ENCODE measurements at regions not wholly inside any gene's neighbourhood (a gene's known extent, or its start where the extent isn't known, plus 50 kb on each side); places are given as distances from the start of the nearest gene placed in this dataset.

- no peak for TF ChIP-seq CTCF (conservative IDR thresholded peaks at IDR 0.05)
- peak overlapping the region; percentile 70 for H3K27ac ChIP-seq
Observed at GRCh38 chrX:39731735-39732134, 366.0 kb downstream of the BCOR start.

- no peak for TF ChIP-seq CTCF (conservative IDR thresholded peaks at IDR 0.05)
- peak overlapping the region; percentile 70 for H3K27ac ChIP-seq
Observed at GRCh38 chrX:39733745-39734144, 364.0 kb downstream of the BCOR start.

- H3K27ac ChIP-seq = peak overlapping the region; percentile 70
- TF ChIP-seq CTCF (conservative IDR thresholded peaks at IDR 0.05) = no peak
Observed at GRCh38 chrX:39734174-39734776, 363.5 kb downstream of the BCOR start.

- no peak for TF ChIP-seq CTCF (conservative IDR thresholded peaks at IDR 0.05)
- H3K27ac ChIP-seq = peak overlapping the region; percentile 70
Observed at GRCh38 chrX:39736216-39737211, 361.2 kb downstream of the BCOR start.

GRCh38 chrX:39739585-39739984 is 358.2 kb downstream of the BCOR start:
- TF ChIP-seq CTCF (conservative IDR thresholded peaks at IDR 0.05) = no peak
- no peak overlapping the region; the same call in 1 of the 2 replicates for H3K27ac ChIP-seq

GRCh38 chrX:39740078-39740477 is 357.7 kb downstream of the BCOR start:
- no peak for TF ChIP-seq CTCF (conservative IDR thresholded peaks at IDR 0.05)
- no peak overlapping the region; the same call in 1 of the 2 replicates for H3K27ac ChIP-seq

GRCh38 chrX:39741904-39742303 is 355.9 kb downstream of the BCOR start:
- H3K27ac ChIP-seq = no peak overlapping the region
- no peak for TF ChIP-seq CTCF (conservative IDR thresholded peaks at IDR 0.05)

Data from VCaP (cell line).